RPMI8226 (cell line): ENCODE measurements at regions not wholly inside any gene's neighbourhood (a gene's known extent, or its start where the extent isn't known, plus 50 kb on each side); places are given as distances from the start of the nearest gene placed in this dataset.
"Not testable (repeated sequence)": the region's sequence is repeated elsewhere in the genome, so short reads cannot be mapped to it uniquely, and the experiment has no call there.

Experiments
- DNase-seq: peaks from one replicate; pipeline ENCODE4 v3.0.0-alpha.2; 2015

- no peak for DNase-seq
Observed at GRCh38 chr17:72565758-72566157, 444.9 kb downstream of the SOX9 start.

GRCh38 chr17:72566671-72567484 is 446.1 kb downstream of the SOX9 start:
- peak; percentile 48 for DNase-seq

- DNase-seq = no peak
Observed at GRCh38 chr17:72567774-72568173, 447.0 kb downstream of the SOX9 start.

- DNase-seq = no peak
Observed at GRCh38 chr17:72569148-72569946, 448.5 kb downstream of the SOX9 start.

- no peak for DNase-seq
Observed at GRCh38 chr17:72571813-72572396, 451.1 kb downstream of the SOX9 start.

GRCh38 chr17:72572604-72573491 is 452.0 kb downstream of the SOX9 start:
- no peak for DNase-seq

GRCh38 chr17:72573492-72573801 is 452.6 kb downstream of the SOX9 start:
- not testable (repeated sequence) for DNase-seq

GRCh38 chr17:72574675-72575510 is 454.1 kb downstream of the SOX9 start:
- DNase-seq = no peak

GRCh38 chr17:72575542-72576233 is 454.9 kb downstream of the SOX9 start:
- no peak for DNase-seq

GRCh38 chr17:72576289-72576759 is 455.5 kb downstream of the SOX9 start:
- DNase-seq = no peak

- no peak for DNase-seq
Observed at GRCh38 chr17:72578817-72579470, 458.1 kb downstream of the SOX9 start.

- DNase-seq = no peak
Observed at GRCh38 chr17:72579990-72580320, 459.1 kb downstream of the SOX9 start.

GRCh38 chr17:72580321-72581127 is 459.7 kb downstream of the SOX9 start:
- no peak for DNase-seq

- DNase-seq = peak; percentile 89
Observed at GRCh38 chr17:72587156-72587555, 466.3 kb downstream of the SOX9 start.

- DNase-seq = peak; percentile 88
Observed at GRCh38 chr17:72587773-72588511, 467.1 kb downstream of the SOX9 start.

GRCh38 chr17:72588561-72588960 is 467.7 kb downstream of the SOX9 start:
- DNase-seq = peak; percentile 45

- peak; percentile 94 for DNase-seq
Observed at GRCh38 chr17:72588961-72589360, 468.1 kb downstream of the SOX9 start.

- no peak for DNase-seq
Observed at GRCh38 chr17:72590382-72590781, 469.6 kb downstream of the SOX9 start.

- DNase-seq = no peak
Observed at GRCh38 chr17:72590882-72591281, 470.1 kb downstream of the SOX9 start.
